GM23338 (cell line): ENCODE measurements at regions not wholly inside any gene's neighbourhood (a gene's known extent, or its start where the extent isn't known, plus 50 kb on each side); places are given as distances from the start of the nearest gene placed in this dataset.

ENCODE experiments used
- ATAC-seq: fragments of 200-7000 bp; cut with Tn5 transposase; 3 replicates; pipeline ENCODE4 v1.9.1; 2020
- DNase-seq: peaks from one replicate; pipeline ENCODE4 v3.0.0-alpha.2; 2015; ENCODE audit warnings: low spot score
- H2AFZ ChIP-seq: fragments of 200-600 bp; sonication (generic); 2 replicates; pipeline ENCODE4 v1.8.0; 2016; ENCODE audit warnings: antibody characterized with exemption, mild to moderate bottlenecking, moderate library complexity
- H3F3A ChIP-seq: fragments of 200-600 bp; sonication (generic); replicated peaks from 2 replicates; pipeline ENCODE4 v1.8.0; 2017; ENCODE audit warnings: antibody characterized with exemption, mixed run types, low read depth
- H3K27ac ChIP-seq: fragments of 200-600 bp; sonication (generic); 2 replicates; pipeline ENCODE4 v1.6.1; 2016; ENCODE audit warnings: low read depth
- H3K27me3 ChIP-seq: fragments of 200-600 bp; sonication (generic); 2 replicates; pipeline ENCODE4 v1.8.0; 2016; ENCODE audit warnings: mild to moderate bottlenecking, mixed run types, moderate library complexity; ENCODE audit not compliant: insufficient read depth
- H3K36me3 ChIP-seq: fragments of 200-600 bp; sonication (generic); 2 replicates; pipeline ENCODE4 v1.8.0; 2016; ENCODE audit warnings: mild to moderate bottlenecking; ENCODE audit not compliant: insufficient read depth
- H3K4me1 ChIP-seq: fragments of 200-600 bp; sonication (generic); 2 replicates; pipeline ENCODE4 v1.8.0; 2016; ENCODE audit warnings: mild to moderate bottlenecking, moderate library complexity; ENCODE audit not compliant: insufficient read depth
- H3K4me2 ChIP-seq: fragments of 200-600 bp; sonication (generic); 2 replicates; pipeline ENCODE4 v1.7.1; 2017; ENCODE audit warnings: mixed run types
- H3K4me3 ChIP-seq: fragments of 200-600 bp; sonication (generic); 2 replicates; pipeline ENCODE4 v1.6.1; 2016; ENCODE audit warnings: mixed run types
- H3K79me2 ChIP-seq: fragments of 200-600 bp; sonication (generic); replicated peaks from 2 replicates; pipeline ENCODE4 v1.8.0; 2017; ENCODE audit warnings: mild to moderate bottlenecking; ENCODE audit not compliant: insufficient read depth
- H3K9me2 ChIP-seq: fragments of 200-600 bp; sonication (generic); 2 replicates; pipeline ENCODE4 v1.8.0; 2017; ENCODE audit not compliant: insufficient read depth
- H4K20me1 ChIP-seq: fragments of 200-600 bp; sonication (generic); replicated peaks from 2 replicates; pipeline ENCODE4 v1.8.0; 2017; ENCODE audit warnings: mild to moderate bottlenecking; ENCODE audit not compliant: insufficient read depth
- H3K27ac Mint-ChIP-seq: 2 replicates; pipeline ENCODE4 v1.8.0; 2020; ENCODE audit warnings: inconsistent platforms, mild to moderate bottlenecking, moderate library complexity, mixed read lengths
- H3K27me3 Mint-ChIP-seq: 3 replicates; pipeline ENCODE4 v1.8.0; 2022; ENCODE audit warnings: low read depth, mild to moderate bottlenecking, moderate library complexity, mixed read lengths, inconsistent platforms; ENCODE audit not compliant: insufficient read depth, poor library complexity
- H3K36me3 Mint-ChIP-seq: 3 replicates; pipeline ENCODE4 v1.8.0; 2021; ENCODE audit warnings: low read depth, mild to moderate bottlenecking, inconsistent platforms, moderate library complexity, mixed read lengths
- H3K4me1 Mint-ChIP-seq: 3 replicates; pipeline ENCODE4 v1.8.0; 2020; ENCODE audit warnings: mild to moderate bottlenecking, inconsistent platforms, mixed read lengths
- H3K4me3 Mint-ChIP-seq: 3 replicates; pipeline ENCODE4 v1.8.0; 2021; ENCODE audit warnings: moderate library complexity, mild to moderate bottlenecking, inconsistent platforms, mixed read lengths
- H3K9me3 Mint-ChIP-seq: 3 replicates; pipeline ENCODE4 v1.8.0; 2020; ENCODE audit warnings: moderate library complexity, mild to moderate bottlenecking, inconsistent platforms, mixed read lengths
- CREB1 ChIP-seq: fragments of 250-450 bp; sonication (Bioruptor Pico); IDR thresholded peaks from 2 replicates; pipeline ENCODE4 v1.5.0; 2020; ENCODE audit warnings: low read depth, mild to moderate bottlenecking, moderate library complexity
- EZH2 ChIP-seq: fragments of 200-600 bp; sonication (generic); IDR thresholded peaks from one replicate; pipeline ENCODE4 v1.8.0; 2017; ENCODE audit warnings: antibody characterized with exemption, mild to moderate bottlenecking, low read depth; ENCODE audit not compliant: unreplicated experiment
- EZH2phosphoT487 ChIP-seq: fragments of 200-600 bp; sonication (generic); IDR thresholded peaks from one replicate; pipeline ENCODE4 v1.8.1; 2018; ENCODE audit warnings: antibody characterized with exemption; ENCODE audit not compliant: unreplicated experiment
- JUNB ChIP-seq: IDR thresholded peaks from one replicate; pipeline ENCODE4 v1.6.1; 2016; ENCODE audit warnings: antibody characterized with exemption; ENCODE audit not compliant: unreplicated experiment
- POLR2AphosphoS5 ChIP-seq: IDR thresholded peaks from 2 replicates; pipeline ENCODE4 v1.6.1; 2016; ENCODE audit warnings: antibody characterized with exemption, low read depth
- STAT1 ChIP-seq: IDR thresholded peaks from one replicate; pipeline ENCODE4 v1.6.1; 2016; ENCODE audit warnings: antibody characterized with exemption; ENCODE audit not compliant: unreplicated experiment
- ZNF114 ChIP-seq: fragments of 250-450 bp; sonication (Bioruptor Pico); IDR thresholded peaks from 2 replicates; pipeline ENCODE4 v1.5.0; 2020; ENCODE audit warnings: mild to moderate bottlenecking, moderate library complexity
- ZNF331 ChIP-seq: fragments of 250-450 bp; sonication (Bioruptor Pico); IDR thresholded peaks from 2 replicates; pipeline ENCODE4 v1.5.0; 2020; ENCODE audit warnings: low read depth, mild to moderate bottlenecking, moderate library complexity
- TF ChIP-seq, protein P1 (sequence below): IDR thresholded peaks from 2 replicates; pipeline ENCODE4 v1.6.1; 2016; ENCODE audit warnings: antibody characterized with exemption
- TF ChIP-seq, protein P2 (sequence below), 2 experiments: fragments of 200-600 bp in 1 of 2; sonication (generic) in 1 of 2; conservative IDR thresholded peaks; 2 replicates each; pipeline versions ENCODE4 v1.5.1 to v1.6.1; 2016 to 2017; ENCODE audit warnings: antibody characterized with exemption in 2 of 2, low read depth in 2 of 2, mild to moderate bottlenecking in 2 of 2, moderate library complexity in 1 of 2
- TF ChIP-seq, protein P3 (sequence below): IDR thresholded peaks from one replicate; pipeline ENCODE4 v1.6.1; 2018; ENCODE audit warnings: antibody characterized with exemption; ENCODE audit not compliant: unreplicated experiment
- TF ChIP-seq, protein P4 (sequence below): fragments of 250-450 bp; sonication (Bioruptor Pico); IDR thresholded peaks from 2 replicates; pipeline ENCODE4 v1.5.0; 2020; ENCODE audit warnings: mild to moderate bottlenecking, moderate library complexity

DNA sequence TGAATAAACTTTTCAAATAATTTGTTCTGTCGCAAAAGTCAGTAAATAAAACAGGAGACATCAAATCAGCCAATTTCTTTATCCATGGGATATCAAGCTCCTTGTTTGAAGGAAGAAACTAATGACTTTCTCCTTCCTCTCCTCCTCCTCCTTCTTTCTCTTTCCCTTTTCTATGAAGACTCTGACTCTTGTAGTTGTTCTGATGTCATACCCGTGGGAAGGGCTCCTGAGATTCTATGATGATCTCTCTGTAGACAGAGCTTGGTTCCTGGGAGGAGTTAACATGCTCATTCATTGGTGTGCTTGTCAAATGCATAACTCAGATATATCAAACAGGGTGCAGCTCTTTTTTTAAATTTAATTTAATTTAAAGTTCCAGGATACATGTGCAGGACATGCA, 118.7 kb upstream of the KCTD1 start:
- Mint-ChIP-seq H3K27me3 (peaks cover 3% of the 10 kb centered on the region), H3K36me3 (no peaks in the 10 kb centered on the region), H3K9me3 (no peaks in the 10 kb centered on the region), H3K27ac (no peak overlapping the region), H3K4me3 (no peak overlapping the region), H3K4me1 (no peaks in the 10 kb centered on the region)
- H3K27ac ChIP-seq: no peak overlapping the region
- no peak overlapping the region for H3K4me2 ChIP-seq
- no peaks in the 10 kb centered on the region for H3K4me1 ChIP-seq
- no peaks in the 10 kb centered on the region for H3K27me3 ChIP-seq
- DNase-seq (no peak), ATAC-seq (no peak)
- no peaks in the 10 kb centered on the region for H3K79me2 ChIP-seq
- H4K20me1 ChIP-seq: no peaks in the 10 kb centered on the region
- peaks cover 3% of the 10 kb centered on the region; the same call in 1 of the 2 replicates for H3K9me2 ChIP-seq
- H3K36me3 ChIP-seq: no peaks in the 10 kb centered on the region
- TF ChIP-seq, protein P1, sequence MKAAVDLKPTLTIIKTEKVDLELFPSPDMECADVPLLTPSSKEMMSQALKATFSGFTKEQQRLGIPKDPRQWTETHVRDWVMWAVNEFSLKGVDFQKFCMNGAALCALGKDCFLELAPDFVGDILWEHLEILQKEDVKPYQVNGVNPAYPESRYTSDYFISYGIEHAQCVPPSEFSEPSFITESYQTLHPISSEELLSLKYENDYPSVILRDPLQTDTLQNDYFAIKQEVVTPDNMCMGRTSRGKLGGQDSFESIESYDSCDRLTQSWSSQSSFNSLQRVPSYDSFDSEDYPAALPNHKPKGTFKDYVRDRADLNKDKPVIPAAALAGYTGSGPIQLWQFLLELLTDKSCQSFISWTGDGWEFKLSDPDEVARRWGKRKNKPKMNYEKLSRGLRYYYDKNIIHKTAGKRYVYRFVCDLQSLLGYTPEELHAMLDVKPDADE: no peak
- TF ChIP-seq POLR2AphosphoS5 (no peak), STAT1 (no peak), ZNF331 (CRISPR knock-in tag) (no peak), EZH2phosphoT487 (no peak), JUNB (no peak), CREB1 (no peak), EZH2 (no peak), ZNF114 (no peak)
- TF ChIP-seq, protein P2, sequence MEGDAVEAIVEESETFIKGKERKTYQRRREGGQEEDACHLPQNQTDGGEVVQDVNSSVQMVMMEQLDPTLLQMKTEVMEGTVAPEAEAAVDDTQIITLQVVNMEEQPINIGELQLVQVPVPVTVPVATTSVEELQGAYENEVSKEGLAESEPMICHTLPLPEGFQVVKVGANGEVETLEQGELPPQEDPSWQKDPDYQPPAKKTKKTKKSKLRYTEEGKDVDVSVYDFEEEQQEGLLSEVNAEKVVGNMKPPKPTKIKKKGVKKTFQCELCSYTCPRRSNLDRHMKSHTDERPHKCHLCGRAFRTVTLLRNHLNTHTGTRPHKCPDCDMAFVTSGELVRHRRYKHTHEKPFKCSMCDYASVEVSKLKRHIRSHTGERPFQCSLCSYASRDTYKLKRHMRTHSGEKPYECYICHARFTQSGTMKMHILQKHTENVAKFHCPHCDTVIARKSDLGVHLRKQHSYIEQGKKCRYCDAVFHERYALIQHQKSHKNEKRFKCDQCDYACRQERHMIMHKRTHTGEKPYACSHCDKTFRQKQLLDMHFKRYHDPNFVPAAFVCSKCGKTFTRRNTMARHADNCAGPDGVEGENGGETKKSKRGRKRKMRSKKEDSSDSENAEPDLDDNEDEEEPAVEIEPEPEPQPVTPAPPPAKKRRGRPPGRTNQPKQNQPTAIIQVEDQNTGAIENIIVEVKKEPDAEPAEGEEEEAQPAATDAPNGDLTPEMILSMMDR (conservative IDR thresholded peaks at IDR 0.05; ENCODE audit: low read depth in 2 of 2): no peak
- TF ChIP-seq, protein P3, sequence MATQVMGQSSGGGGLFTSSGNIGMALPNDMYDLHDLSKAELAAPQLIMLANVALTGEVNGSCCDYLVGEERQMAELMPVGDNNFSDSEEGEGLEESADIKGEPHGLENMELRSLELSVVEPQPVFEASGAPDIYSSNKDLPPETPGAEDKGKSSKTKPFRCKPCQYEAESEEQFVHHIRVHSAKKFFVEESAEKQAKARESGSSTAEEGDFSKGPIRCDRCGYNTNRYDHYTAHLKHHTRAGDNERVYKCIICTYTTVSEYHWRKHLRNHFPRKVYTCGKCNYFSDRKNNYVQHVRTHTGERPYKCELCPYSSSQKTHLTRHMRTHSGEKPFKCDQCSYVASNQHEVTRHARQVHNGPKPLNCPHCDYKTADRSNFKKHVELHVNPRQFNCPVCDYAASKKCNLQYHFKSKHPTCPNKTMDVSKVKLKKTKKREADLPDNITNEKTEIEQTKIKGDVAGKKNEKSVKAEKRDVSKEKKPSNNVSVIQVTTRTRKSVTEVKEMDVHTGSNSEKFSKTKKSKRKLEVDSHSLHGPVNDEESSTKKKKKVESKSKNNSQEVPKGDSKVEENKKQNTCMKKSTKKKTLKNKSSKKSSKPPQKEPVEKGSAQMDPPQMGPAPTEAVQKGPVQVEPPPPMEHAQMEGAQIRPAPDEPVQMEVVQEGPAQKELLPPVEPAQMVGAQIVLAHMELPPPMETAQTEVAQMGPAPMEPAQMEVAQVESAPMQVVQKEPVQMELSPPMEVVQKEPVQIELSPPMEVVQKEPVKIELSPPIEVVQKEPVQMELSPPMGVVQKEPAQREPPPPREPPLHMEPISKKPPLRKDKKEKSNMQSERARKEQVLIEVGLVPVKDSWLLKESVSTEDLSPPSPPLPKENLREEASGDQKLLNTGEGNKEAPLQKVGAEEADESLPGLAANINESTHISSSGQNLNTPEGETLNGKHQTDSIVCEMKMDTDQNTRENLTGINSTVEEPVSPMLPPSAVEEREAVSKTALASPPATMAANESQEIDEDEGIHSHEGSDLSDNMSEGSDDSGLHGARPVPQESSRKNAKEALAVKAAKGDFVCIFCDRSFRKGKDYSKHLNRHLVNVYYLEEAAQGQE: no peak
- TF ChIP-seq, protein P4, sequence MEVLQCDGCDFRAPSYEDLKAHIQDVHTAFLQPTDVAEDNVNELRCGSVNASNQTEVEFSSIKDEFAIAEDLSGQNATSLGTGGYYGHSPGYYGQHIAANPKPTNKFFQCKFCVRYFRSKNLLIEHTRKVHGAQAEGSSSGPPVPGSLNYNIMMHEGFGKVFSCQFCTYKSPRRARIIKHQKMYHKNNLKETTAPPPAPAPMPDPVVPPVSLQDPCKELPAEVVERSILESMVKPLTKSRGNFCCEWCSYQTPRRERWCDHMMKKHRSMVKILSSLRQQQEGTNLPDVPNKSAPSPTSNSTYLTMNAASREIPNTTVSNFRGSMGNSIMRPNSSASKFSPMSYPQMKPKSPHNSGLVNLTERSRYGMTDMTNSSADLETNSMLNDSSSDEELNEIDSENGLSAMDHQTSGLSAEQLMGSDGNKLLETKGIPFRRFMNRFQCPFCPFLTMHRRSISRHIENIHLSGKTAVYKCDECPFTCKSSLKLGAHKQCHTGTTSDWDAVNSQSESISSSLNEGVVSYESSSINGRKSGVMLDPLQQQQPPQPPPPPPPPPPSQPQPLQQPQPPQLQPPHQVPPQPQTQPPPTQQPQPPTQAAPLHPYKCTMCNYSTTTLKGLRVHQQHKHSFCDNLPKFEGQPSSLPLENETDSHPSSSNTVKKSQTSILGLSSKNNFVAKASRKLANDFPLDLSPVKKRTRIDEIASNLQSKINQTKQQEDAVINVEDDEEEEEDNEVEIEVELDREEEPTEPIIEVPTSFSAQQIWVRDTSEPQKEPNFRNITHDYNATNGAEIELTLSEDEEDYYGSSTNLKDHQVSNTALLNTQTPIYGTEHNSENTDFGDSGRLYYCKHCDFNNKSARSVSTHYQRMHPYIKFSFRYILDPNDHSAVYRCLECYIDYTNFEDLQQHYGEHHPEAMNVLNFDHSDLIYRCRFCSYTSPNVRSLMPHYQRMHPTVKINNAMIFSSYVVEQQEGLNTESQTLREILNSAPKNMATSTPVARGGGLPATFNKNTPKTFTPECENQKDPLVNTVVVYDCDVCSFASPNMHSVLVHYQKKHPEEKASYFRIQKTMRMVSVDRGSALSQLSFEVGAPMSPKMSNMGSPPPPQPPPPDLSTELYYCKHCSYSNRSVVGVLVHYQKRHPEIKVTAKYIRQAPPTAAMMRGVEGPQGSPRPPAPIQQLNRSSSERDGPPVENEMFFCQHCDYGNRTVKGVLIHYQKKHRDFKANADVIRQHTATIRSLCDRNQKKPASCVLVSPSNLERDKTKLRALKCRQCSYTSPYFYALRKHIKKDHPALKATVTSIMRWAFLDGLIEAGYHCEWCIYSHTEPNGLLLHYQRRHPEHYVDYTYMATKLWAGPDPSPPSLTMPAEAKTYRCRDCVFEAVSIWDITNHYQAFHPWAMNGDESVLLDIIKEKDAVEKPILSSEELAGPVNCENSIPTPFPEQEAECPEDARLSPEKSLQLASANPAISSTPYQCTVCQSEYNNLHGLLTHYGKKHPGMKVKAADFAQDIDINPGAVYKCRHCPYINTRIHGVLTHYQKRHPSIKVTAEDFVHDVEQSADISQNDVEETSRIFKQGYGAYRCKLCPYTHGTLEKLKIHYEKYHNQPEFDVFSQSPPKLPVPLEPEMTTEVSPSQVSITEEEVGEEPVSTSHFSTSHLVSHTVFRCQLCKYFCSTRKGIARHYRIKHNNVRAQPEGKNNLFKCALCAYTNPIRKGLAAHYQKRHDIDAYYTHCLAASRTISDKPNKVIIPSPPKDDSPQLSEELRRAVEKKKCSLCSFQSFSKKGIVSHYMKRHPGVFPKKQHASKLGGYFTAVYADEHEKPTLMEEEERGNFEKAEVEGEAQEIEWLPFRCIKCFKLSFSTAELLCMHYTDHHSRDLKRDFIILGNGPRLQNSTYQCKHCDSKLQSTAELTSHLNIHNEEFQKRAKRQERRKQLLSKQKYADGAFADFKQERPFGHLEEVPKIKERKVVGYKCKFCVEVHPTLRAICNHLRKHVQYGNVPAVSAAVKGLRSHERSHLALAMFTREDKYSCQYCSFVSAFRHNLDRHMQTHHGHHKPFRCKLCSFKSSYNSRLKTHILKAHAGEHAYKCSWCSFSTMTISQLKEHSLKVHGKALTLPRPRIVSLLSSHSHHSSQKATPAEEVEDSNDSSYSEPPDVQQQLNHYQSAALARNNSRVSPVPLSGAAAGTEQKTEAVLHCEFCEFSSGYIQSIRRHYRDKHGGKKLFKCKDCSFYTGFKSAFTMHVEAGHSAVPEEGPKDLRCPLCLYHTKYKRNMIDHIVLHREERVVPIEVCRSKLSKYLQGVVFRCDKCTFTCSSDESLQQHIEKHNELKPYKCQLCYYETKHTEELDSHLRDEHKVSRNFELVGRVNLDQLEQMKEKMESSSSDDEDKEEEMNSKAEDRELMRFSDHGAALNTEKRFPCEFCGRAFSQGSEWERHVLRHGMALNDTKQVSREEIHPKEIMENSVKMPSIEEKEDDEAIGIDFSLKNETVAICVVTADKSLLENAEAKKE (CRISPR knock-in tag): no peak
- H3F3A ChIP-seq: no peaks in the 10 kb centered on the region
- H2AFZ ChIP-seq: no peak overlapping the region
- H3K4me3 ChIP-seq: no peak overlapping the region
